GM21786 (cell line): ENCODE measurements at regions not wholly inside any gene's neighbourhood (a gene's known extent, or its start where the extent isn't known, plus 50 kb on each side); places are given as distances from the start of the nearest gene placed in this dataset.
"Not testable (repeated sequence)": the region's sequence is repeated elsewhere in the genome, so short reads cannot be mapped to it uniquely, and the experiment has no call there.

ENCODE experiments used
- ATAC-seq: cut with Tn5 transposase; IDR thresholded peaks from one replicate; pipeline ENCODE4 v1.9.1; 2021; ENCODE audit not compliant: unreplicated experiment

DNA sequence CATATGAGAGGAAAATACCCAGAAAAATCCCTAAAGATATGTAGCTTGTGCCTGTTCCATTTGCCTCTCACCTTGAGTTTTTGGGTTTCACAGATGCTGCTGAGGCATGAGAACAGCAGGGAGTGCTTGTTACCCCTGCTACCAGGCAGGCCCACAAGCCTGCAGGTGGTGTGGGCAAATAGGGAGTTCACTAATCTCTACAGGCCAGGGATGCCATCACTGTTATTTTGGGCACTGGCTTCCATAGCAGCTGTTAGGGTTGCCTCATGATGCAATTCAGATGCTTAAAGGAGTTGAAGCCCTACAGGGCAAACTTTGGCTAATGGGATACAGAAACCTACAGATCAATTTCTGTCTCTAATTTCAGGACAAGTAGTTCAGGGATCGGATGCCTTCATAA, 873.5 kb downstream of the OTOL1 start:
- no peak for ATAC-seq

DNA sequence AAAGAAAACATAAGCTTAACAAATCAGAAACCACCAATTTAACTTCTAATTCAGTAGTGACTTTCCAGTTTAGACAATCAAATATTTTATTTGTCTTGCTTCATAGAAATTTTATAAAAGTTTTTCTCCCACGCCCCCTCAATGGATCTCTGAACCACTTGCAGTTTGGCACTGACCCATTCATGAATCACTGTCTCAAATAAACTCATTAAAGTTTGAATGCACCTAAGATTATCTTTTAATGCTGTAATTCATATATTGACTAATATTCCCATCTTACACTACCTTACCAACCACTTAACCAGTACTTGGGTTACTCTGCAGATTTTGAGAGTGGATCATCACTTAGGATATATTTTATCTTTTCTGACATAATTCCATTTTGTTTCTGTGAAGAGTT, 880.2 kb downstream of the OTOL1 start:
- no peak for ATAC-seq

GRCh38 chr3:162377608-162378007, 881.0 kb downstream of the OTOL1 start:
- no peak for ATAC-seq

DNA sequence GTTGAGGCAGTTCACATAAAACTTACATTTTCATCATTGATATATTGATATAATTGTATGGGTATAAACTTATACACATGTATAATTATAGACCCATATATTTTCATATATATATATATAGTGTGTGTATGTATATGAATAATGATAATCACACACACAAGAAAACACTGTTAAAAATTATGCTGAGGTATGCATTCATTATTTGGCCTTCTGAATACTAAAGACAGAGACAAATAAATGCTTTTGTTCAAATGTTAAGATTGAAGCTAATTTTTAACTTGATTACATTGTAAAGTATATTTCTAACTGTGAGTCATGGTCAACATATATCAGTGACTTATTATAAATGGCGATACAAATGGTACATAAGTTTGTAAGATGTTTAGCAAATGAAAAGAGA, 888.8 kb downstream of the OTOL1 start:
- no peak for ATAC-seq

- ATAC-seq = no peak
Measured at GRCh38 chr3:162390891-162391290, 894.3 kb downstream of the OTOL1 start.

GRCh38 chr3:162391301-162391700, 894.7 kb downstream of the OTOL1 start:
- no peak for ATAC-seq

- ATAC-seq = no peak
Measured at GRCh38 chr3:162395496-162395895, 898.9 kb downstream of the OTOL1 start.

DNA sequence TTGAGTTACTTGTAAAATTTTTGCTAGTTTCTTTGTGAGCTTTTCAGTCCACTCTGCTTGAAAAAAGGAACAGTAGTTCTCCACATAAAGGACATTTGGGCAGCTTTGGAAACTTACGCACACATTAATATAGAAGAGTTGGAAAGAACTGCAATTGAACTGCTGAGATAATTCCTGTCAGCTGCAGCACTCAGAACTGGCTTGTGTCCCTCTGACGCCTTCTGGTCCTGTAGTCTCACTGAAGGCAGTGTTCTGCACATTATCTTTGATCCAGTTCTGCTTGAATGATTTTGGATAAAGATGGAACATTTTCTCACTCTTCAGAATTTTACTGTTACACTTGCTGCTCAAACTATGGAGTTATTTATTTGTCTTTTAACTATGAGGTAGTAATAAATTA, 901.9 kb downstream of the OTOL1 start:
- no peak for ATAC-seq

- ATAC-seq = no peak
Measured at GRCh38 chr3:162400697-162401096, 904.1 kb downstream of the OTOL1 start.

DNA sequence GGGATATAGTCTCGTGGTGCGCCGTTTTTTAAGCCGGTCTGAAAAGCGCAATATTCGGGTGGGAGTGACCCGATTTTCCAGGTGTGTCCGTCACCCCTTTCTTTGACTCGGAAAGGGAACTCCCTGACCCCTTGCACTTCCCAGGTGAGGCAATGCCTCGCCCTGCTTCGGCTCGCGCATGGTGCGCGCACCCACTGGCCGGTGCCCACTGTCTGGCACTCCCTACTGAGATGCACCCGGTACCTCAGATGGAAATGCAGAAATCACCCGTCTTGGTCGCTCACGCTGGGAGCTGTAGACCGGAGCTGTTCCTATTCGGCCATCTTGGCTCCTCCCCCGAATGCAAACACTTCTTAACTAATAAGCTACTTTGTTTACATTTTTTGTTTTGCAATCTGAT, 914.9 kb downstream of the OTOL1 start:
- ATAC-seq = not testable (repeated sequence)

DNA sequence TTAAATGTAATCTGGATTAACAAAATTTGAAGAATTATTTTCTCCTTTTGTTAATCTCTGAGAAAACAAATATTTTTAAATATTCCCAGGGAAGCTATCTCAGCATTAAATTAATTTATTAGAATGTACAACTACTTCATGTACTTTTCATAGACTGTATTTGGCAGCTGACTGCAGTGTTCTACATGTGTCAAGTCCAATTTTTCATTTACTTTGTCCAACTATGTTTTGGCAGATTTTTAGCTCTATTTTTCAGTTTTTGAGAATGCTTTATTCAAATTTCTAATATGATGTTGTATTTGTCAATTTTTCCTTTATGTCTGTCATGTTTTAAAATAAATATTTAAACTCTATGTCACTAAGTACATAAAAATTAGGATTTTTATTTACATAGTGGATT, 925.1 kb downstream of the OTOL1 start:
- no peak for ATAC-seq

- ATAC-seq = no peak
Measured at GRCh38 chr3:162428192-162428591, 931.6 kb downstream of the OTOL1 start.

- ATAC-seq = no peak
Measured at GRCh38 chr3:162435750-162436149, 939.1 kb downstream of the OTOL1 start.

DNA sequence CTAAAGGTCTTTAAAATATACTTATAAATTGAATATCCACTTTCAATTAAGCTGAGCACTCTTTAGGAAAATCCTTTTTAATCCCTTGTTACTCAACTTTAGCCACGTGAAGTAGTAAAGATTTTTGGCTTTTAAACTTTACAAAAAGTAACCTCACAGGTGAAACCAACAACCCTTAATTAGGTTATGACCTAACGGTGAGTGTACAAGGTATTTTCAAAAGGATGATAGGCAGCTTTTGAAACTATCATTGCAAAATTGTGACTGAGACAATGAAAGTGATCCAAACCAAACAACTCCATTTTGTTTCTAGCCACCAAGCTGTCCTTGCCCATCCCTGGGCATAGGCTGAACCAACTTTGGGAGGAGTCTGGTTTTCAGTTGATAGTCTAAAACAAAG, 940.2 kb downstream of the OTOL1 start:
- no peak for ATAC-seq

GRCh38 chr3:162437480-162437879, 940.9 kb downstream of the OTOL1 start:
- ATAC-seq = no peak

DNA sequence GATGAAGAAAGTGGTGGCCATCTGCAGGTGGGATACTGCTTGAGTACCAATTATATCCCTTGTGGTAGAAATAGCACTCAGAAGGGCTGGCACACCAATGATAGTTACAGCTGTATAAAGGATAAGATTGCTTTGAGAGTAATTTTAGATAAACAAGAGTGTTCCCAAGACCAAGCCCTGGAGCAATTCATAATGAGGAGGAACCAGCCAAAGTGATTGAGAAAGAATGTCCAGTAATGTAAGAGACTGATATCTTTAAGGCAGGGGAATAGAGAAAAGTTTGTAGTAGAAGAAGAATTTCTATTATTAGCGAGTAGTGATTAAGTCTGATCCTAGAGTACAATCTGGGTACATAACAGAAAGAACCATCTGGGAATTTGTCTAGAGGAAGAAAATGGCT, 945.1 kb downstream of the OTOL1 start:
- no peak for ATAC-seq

GRCh38 chr3:162443376-162443775, 946.8 kb downstream of the OTOL1 start:
- no peak for ATAC-seq

DNA sequence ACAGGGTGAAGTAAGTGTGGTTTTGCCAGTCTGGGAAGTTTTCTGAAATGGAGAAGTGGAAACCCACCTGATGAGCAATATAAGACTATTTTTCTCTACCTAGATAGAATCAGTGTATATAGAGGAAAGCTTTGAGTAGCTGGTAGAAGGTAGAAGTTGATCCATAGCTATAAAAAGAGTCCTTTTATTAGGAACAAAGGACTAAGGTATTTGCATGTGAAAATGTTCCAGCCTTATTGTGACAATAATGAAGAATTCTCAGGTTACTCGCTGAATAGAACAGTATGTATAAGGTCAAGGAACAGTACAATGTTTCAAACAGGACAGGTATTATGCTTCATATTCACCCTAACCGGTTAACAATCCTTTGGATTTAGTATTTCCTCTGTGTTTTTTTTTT, 972.2 kb downstream of the OTOL1 start:
- no peak for ATAC-seq

- no peak for ATAC-seq
Measured at GRCh38 chr3:162487138-162487537, 990.5 kb downstream of the OTOL1 start.

DNA sequence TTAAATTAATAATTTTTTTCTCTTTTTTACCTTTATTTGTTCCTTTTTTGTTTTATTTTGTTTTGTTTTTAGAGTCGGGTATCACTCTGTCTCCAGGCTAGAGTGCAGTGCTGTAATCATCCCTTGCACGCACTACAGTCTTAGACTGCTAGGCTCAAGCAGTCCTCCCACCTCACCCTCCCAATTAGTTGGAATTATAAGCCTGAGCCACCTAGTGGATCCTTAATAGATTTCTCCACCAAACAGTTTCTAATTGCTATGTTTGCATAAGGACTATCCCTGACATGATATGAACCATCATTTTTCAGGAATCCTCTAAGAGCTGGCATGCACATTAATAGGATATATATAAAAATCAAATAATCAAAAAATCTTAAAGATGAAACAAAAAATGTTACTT, 993.2 kb downstream of the OTOL1 start:
- ATAC-seq = no peak

- no peak for ATAC-seq
Measured at GRCh38 chr3:162491952-162492351, 995.3 kb downstream of the OTOL1 start.

DNA sequence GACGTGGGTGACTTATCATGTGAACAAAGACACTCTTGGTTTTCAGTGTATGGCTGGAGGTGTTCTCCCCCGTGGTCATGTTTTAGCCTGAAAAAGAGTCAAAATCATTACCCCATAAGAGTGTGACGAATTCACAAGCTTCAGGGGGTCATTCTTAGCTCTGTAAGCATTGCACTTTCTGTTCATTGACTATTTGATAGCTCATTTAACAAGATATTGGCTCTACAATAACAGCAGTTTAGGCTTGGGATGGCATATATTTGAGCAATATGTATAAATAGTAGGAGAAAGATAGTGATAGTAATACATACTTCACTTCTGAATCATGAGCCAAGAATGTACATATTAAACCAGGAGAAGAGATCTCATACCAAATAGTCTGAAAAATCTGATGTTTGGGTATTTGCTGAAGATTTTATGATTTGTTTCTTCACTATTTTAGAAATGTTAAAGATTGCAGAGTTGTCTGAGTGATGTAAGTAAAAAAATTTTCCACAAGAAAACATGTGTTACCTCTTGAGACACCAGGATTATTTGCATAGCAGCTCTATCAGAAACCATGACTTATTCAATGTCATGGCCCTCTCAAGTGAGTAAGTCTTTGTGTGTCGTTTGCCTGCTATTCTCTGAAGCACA, 996.0 kb downstream of the OTOL1 start:
- no peak for ATAC-seq

- no peak for ATAC-seq
Measured at GRCh38 chr3:162498626-162499025, 1002.0 kb downstream of the OTOL1 start.

DNA sequence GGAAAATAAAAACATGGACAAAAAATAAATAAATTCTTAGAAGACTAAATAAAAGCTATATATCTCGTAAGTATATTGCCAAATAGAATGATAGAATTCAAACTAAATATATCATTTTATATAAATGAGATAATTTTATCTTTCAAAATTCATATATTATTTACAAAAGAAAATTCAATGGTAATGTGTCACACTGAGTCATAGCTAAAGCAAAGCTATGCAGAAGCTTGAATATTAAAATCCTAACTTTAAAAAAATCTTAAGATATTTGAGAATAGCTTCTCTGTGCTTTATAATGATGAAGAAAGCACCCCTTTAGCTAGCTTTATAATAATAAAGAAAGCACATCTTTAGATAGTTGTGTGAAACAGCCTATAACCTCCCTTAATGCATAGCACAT, 1010.8 kb downstream of the OTOL1 start:
- no peak for ATAC-seq
